DOHH2 (cell line): ENCODE measurements at regions not wholly inside any gene's neighbourhood (a gene's known extent, or its start where the extent isn't known, plus 50 kb on each side); places are given as distances from the start of the nearest gene placed in this dataset.

Source experiments
- H3F3A ChIP-seq: fragments of 200-600 bp; sonication (generic), shearing (Covaris generic); 2 replicates; pipeline ENCODE4 v1.6.0; 2016; ENCODE audit warnings: antibody characterized with exemption, mild to moderate bottlenecking; ENCODE audit not compliant: control insufficient read depth, insufficient read depth
- H3K27ac ChIP-seq: fragments of 200-600 bp; sonication (generic); 2 replicates; pipeline ENCODE4 v1.5.1; 2014; ENCODE audit warnings: low read depth, mild to moderate bottlenecking, low read length, moderate library complexity
- H3K27me3 ChIP-seq: fragments of 200-600 bp; sonication (generic); 2 replicates; pipeline ENCODE4 v1.6.1; 2014; ENCODE audit warnings: mild to moderate bottlenecking, low read length, mixed read lengths; ENCODE audit not compliant: control insufficient read depth
- H3K36me3 ChIP-seq: fragments of 200-600 bp; sonication (generic); 2 replicates; pipeline ENCODE4 v1.6.1; 2014; ENCODE audit warnings: mild to moderate bottlenecking, low read length, moderate library complexity, mixed read lengths; ENCODE audit not compliant: control insufficient read depth
- H3K4me1 ChIP-seq: fragments of 200-600 bp; sonication (generic); 2 replicates; pipeline ENCODE4 v1.6.1; 2014; ENCODE audit warnings: mild to moderate bottlenecking, low read length, mixed read lengths; ENCODE audit not compliant: control insufficient read depth
- H3K4me2 ChIP-seq: fragments of 200-600 bp; sonication (generic); 2 replicates; pipeline ENCODE4 v1.6.0; 2014; ENCODE audit warnings: mild to moderate bottlenecking, low read length, moderate library complexity
- H3K4me3 ChIP-seq: fragments of 200-600 bp; sonication (generic); 2 replicates; pipeline ENCODE4 v1.5.1; 2014; ENCODE audit warnings: mild to moderate bottlenecking, low read length, mixed read lengths
- H3K79me2 ChIP-seq: fragments of 200-600 bp; sonication (generic); 2 replicates; pipeline ENCODE4 v1.6.1; 2014; ENCODE audit warnings: mild to moderate bottlenecking, low read length, mixed read lengths; ENCODE audit not compliant: control insufficient read depth
- H3K9me2 ChIP-seq: fragments of 200-600 bp; sonication (generic); replicated peaks from 2 replicates; pipeline ENCODE4 v1.6.1; 2014; ENCODE audit warnings: mild to moderate bottlenecking, low read length, mixed read lengths; ENCODE audit not compliant: control insufficient read depth
- H3K9me3 ChIP-seq: fragments of 200-600 bp; sonication (generic); 2 replicates; pipeline ENCODE4 v1.6.1; 2014; ENCODE audit warnings: antibody characterized with exemption, low read length, mixed read lengths; ENCODE audit not compliant: control insufficient read depth, insufficient read depth
- H4K20me1 ChIP-seq: fragments of 200-600 bp; sonication (generic); 2 replicates; pipeline ENCODE4 v1.6.0; 2014; ENCODE audit warnings: low read depth, mild to moderate bottlenecking, antibody characterized with exemption, low read length, moderate library complexity; ENCODE audit not compliant: control insufficient read depth, insufficient read depth
- EZH2phosphoT487 ChIP-seq: fragments of 200-600 bp; sonication (generic); IDR thresholded peaks from 2 replicates; pipeline ENCODE4 v1.6.1; 2017; ENCODE audit warnings: borderline replicate concordance, mild to moderate bottlenecking, antibody characterized with exemption, low read length, moderate library complexity, mixed read lengths
- TF ChIP-seq, protein P1 (sequence below): fragments of 200-600 bp; sonication (generic); IDR thresholded peaks from one replicate; pipeline ENCODE4 v1.5.1; 2014; ENCODE audit warnings: antibody characterized with exemption, mild to moderate bottlenecking, low read depth, low read length; ENCODE audit not compliant: poor library complexity, severe bottlenecking

GRCh38 chr18:21997207-21998143 is 171.9 kb upstream of the GATA6 start:
- Histone ChIP-seq H3K79me2 (no peaks in the 10 kb centered on the region), H3K36me3 (no peaks in the 10 kb centered on the region), H3K27ac (no peak overlapping the region), H4K20me1 (no peaks in the 10 kb centered on the region), H3K9me3 (no peaks in the 10 kb centered on the region), H3K4me1 (no peaks in the 10 kb centered on the region), H3K9me2 (no peaks in the 10 kb centered on the region), H3K4me2 (no peak overlapping the region), H3K4me3 (no peak overlapping the region), H3F3A (no peaks in the 10 kb centered on the region), H3K27me3 (no peaks in the 10 kb centered on the region)
- no peak for TF ChIP-seq EZH2phosphoT487
- TF ChIP-seq, protein P1, sequence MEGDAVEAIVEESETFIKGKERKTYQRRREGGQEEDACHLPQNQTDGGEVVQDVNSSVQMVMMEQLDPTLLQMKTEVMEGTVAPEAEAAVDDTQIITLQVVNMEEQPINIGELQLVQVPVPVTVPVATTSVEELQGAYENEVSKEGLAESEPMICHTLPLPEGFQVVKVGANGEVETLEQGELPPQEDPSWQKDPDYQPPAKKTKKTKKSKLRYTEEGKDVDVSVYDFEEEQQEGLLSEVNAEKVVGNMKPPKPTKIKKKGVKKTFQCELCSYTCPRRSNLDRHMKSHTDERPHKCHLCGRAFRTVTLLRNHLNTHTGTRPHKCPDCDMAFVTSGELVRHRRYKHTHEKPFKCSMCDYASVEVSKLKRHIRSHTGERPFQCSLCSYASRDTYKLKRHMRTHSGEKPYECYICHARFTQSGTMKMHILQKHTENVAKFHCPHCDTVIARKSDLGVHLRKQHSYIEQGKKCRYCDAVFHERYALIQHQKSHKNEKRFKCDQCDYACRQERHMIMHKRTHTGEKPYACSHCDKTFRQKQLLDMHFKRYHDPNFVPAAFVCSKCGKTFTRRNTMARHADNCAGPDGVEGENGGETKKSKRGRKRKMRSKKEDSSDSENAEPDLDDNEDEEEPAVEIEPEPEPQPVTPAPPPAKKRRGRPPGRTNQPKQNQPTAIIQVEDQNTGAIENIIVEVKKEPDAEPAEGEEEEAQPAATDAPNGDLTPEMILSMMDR, result peak; percentile 88

GRCh38 chr18:21998486-21998885 is 170.9 kb upstream of the GATA6 start:
- H3K4me1 ChIP-seq, result no peaks in the 10 kb centered on the region
- no peak overlapping the region for H3K4me2 ChIP-seq
- no peaks in the 10 kb centered on the region for H3K9me3 ChIP-seq
- no peaks in the 10 kb centered on the region for H3K27me3 ChIP-seq
- TF ChIP-seq, protein P1, result no peak
- no peak for TF ChIP-seq EZH2phosphoT487
- no peak overlapping the region for H3K4me3 ChIP-seq
- H3F3A ChIP-seq, result no peaks in the 10 kb centered on the region
- no peaks in the 10 kb centered on the region for H3K79me2 ChIP-seq
- H3K9me2 ChIP-seq, result no peaks in the 10 kb centered on the region
- no peaks in the 10 kb centered on the region for H4K20me1 ChIP-seq
- H3K36me3 ChIP-seq, result no peaks in the 10 kb centered on the region
- no peak overlapping the region for H3K27ac ChIP-seq

GRCh38 chr18:22001912-22002487 is 167.4 kb upstream of the GATA6 start:
- Histone ChIP-seq H3K4me3 (no peak overlapping the region), H4K20me1 (no peaks in the 10 kb centered on the region), H3K79me2 (no peaks in the 10 kb centered on the region), H3K27ac (no peak overlapping the region), H3K9me3 (no peaks in the 10 kb centered on the region), H3K4me1 (no peaks in the 10 kb centered on the region), H3K4me2 (no peak overlapping the region), H3F3A (no peaks in the 10 kb centered on the region), H3K9me2 (no peaks in the 10 kb centered on the region), H3K27me3 (no peaks in the 10 kb centered on the region), H3K36me3 (no peaks in the 10 kb centered on the region)
- TF ChIP-seq EZH2phosphoT487, result no peak
- TF ChIP-seq, protein P1, result no peak
